ENCODE measurements at regions not wholly inside any gene's neighbourhood (a gene's known extent, or its start where the extent isn't known, plus 50 kb on each side); places are given as distances from the start of the nearest gene placed in this dataset.

- H3K4me3 ChIP-seq (ENCODE audit: low read depth, low read length), result peak overlapping the region; percentile 24
- in situ Hi-C loops (cut with HindIII; ENCODE audit: low pct_ligation_motif_present, low sequenced_read_pairs), result no loop called here
- no peaks in the 10 kb centered on the region for H3K36me3 ChIP-seq (replicated peaks)
- TF ChIP-seq, protein P1, sequence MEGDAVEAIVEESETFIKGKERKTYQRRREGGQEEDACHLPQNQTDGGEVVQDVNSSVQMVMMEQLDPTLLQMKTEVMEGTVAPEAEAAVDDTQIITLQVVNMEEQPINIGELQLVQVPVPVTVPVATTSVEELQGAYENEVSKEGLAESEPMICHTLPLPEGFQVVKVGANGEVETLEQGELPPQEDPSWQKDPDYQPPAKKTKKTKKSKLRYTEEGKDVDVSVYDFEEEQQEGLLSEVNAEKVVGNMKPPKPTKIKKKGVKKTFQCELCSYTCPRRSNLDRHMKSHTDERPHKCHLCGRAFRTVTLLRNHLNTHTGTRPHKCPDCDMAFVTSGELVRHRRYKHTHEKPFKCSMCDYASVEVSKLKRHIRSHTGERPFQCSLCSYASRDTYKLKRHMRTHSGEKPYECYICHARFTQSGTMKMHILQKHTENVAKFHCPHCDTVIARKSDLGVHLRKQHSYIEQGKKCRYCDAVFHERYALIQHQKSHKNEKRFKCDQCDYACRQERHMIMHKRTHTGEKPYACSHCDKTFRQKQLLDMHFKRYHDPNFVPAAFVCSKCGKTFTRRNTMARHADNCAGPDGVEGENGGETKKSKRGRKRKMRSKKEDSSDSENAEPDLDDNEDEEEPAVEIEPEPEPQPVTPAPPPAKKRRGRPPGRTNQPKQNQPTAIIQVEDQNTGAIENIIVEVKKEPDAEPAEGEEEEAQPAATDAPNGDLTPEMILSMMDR (IDR thresholded peaks at IDR 0.05; ENCODE audit: low read depth, low read length, missing control alignments), result no peak
- no peak for DNase-seq
- H3K27me3 ChIP-seq (replicated peaks), result peaks cover 4% of the 10 kb centered on the region
- H3K27ac ChIP-seq, result no peak overlapping the region
These were observed 194.9 kb upstream of the POU3F3 start for GRCh38 chr2:104658904-104659591.

GRCh38 chr2:104660991-104661390 is 192.9 kb upstream of the POU3F3 start:
- Histone ChIP-seq H3K36me3 (replicated peaks) (no peaks in the 10 kb centered on the region), H3K4me3 (ENCODE audit: low read depth, low read length) (no peak overlapping the region), H3K27ac (no peak overlapping the region), H3K27me3 (replicated peaks) (peaks cover 4% of the 10 kb centered on the region)
- TF ChIP-seq, protein P1 (IDR thresholded peaks at IDR 0.05; ENCODE audit: low read depth, low read length, missing control alignments), result no peak
- DNase-seq, result no peak
- in situ Hi-C loops (cut with HindIII; ENCODE audit: low pct_ligation_motif_present, low sequenced_read_pairs), result no loop called here

- DNase-seq, result no peak
- Histone ChIP-seq H3K27ac (no peak overlapping the region), H3K36me3 (replicated peaks) (no peaks in the 10 kb centered on the region), H3K4me3 (ENCODE audit: low read depth, low read length) (no peak overlapping the region), H3K27me3 (replicated peaks) (no peaks in the 10 kb centered on the region)
- in situ Hi-C loops (cut with HindIII; ENCODE audit: low pct_ligation_motif_present, low sequenced_read_pairs), result no loop called here
- TF ChIP-seq, protein P1 (IDR thresholded peaks at IDR 0.05; ENCODE audit: low read depth, low read length, missing control alignments), result no peak
These were observed 189.2 kb upstream of the POU3F3 start for GRCh38 chr2:104664672-104665071.

DNA sequence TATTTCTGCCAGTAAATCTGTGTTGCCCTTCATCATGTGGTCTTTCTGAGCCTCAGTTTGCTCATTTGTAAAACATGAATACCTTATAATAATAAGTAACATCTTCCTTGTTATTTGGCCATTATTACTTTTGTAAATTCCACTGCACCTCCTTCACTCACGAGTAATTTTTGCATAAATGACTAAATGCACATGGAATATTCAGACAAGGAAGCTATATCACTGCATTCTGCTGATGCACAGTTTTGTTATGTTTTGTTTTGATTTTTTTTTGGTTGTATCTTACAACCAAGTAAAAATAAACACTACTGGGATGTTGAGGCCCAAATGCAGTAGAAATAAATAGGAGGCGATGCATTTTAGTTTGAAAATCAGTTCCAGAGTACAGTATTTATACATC is 185.3 kb upstream of the POU3F3 start:
- Histone ChIP-seq H3K27ac (no peak overlapping the region), H3K36me3 (replicated peaks) (no peaks in the 10 kb centered on the region), H3K27me3 (replicated peaks) (no peaks in the 10 kb centered on the region), H3K4me3 (ENCODE audit: low read depth, low read length) (no peak overlapping the region)
- no peak for DNase-seq
- in situ Hi-C loops (cut with HindIII; ENCODE audit: low pct_ligation_motif_present, low sequenced_read_pairs), result no loop called here
- TF ChIP-seq, protein P1 (IDR thresholded peaks at IDR 0.05; ENCODE audit: low read depth, low read length, missing control alignments), result no peak

DNA sequence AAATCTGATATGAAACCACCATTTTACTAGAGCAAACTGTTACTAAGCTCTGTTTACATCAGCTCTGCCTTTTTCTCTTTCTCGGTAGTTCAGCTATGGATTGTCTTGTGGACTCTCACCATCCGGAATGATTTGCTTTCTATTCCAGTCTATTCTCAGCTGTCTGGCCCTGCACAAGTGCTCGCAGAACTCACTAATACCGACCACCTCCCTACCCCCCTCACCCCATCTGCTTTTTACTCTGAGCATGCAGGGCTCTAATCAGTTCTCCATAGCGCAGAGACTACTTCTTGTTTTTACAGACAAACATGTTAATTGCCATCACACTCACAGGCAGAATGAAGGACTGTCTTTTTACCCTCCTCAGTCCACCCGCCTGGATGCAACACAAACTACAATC is 180.7 kb upstream of the POU3F3 start:
- no peaks in the 10 kb centered on the region for H3K36me3 ChIP-seq (replicated peaks)
- no peak for DNase-seq
- H3K4me3 ChIP-seq (ENCODE audit: low read depth, low read length), result no peak overlapping the region
- H3K27me3 ChIP-seq (replicated peaks), result no peaks in the 10 kb centered on the region
- TF ChIP-seq, protein P1 (IDR thresholded peaks at IDR 0.05; ENCODE audit: low read depth, low read length, missing control alignments), result no peak
- in situ Hi-C loops (cut with HindIII; ENCODE audit: low pct_ligation_motif_present, low sequenced_read_pairs), result no loop called here
- no peak overlapping the region for H3K27ac ChIP-seq

DNA sequence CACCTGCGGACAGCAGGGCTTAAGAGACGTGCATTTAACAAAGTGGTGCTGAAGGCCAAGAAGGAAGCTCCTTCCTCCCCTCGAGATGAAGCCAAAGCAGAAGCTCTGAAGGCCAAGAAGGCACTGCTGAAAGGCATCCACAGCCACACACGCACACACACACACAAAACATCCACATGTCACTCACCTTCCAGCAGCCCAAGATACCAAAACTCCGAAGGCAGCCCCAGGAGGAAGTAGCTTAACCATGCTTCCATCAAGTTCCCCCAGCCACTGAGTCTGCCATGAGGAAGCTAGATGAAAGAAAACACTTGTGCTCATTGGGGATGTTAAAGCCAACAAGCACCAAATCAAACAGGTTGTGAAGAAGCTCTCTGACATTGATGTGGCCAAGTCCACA is 175.7 kb upstream of the POU3F3 start:
- TF ChIP-seq, protein P1 (IDR thresholded peaks at IDR 0.05; ENCODE audit: low read depth, low read length, missing control alignments), result no peak

More for the DNA sequence above, 175.7 kb upstream of the POU3F3 start:
- Histone ChIP-seq H3K36me3 (replicated peaks) (no peaks in the 10 kb centered on the region), H3K27ac (no peak overlapping the region), H3K4me3 (ENCODE audit: low read depth, low read length) (no peak overlapping the region), H3K27me3 (replicated peaks) (no peaks in the 10 kb centered on the region)
- in situ Hi-C loops (cut with HindIII; ENCODE audit: low pct_ligation_motif_present, low sequenced_read_pairs), result no loop called here
- DNase-seq, result no peak
